ENCODE measurements at regions not wholly inside any gene's neighbourhood (a gene's known extent, or its start where the extent isn't known, plus 50 kb on each side); places are given as distances from the start of the nearest gene placed in this dataset.

- no peak for TF ChIP-seq CTCF (IDR thresholded peaks at IDR 0.05; ENCODE audit: insufficient read depth, low read length, poor library complexity, severe bottlenecking)
- TF ChIP-seq EZH2phosphoT487 (conservative IDR thresholded peaks at IDR 0.05; ENCODE audit: low read length): no peak
These were observed 226.0 kb upstream of the CTAGE1 start for GRCh38 chr18:22643731-22644130.
